Chondrocyte (in vitro differentiated cells): ENCODE measurements at regions not wholly inside any gene's neighbourhood (a gene's known extent, or its start where the extent isn't known, plus 50 kb on each side); places are given as distances from the start of the nearest gene placed in this dataset.

ENCODE experiments used
- DNase-seq: peaks from one replicate; pipeline ENCODE4 v3.0.0; 2021; ENCODE audit warnings: mixed read lengths, low spot score
- H3K27ac Mint-ChIP-seq: one replicate; pipeline ENCODE4 v1.8.0; 2021; ENCODE audit warnings: mild to moderate bottlenecking, moderate library complexity, mixed read lengths; ENCODE audit not compliant: unreplicated experiment
- H3K27me3 Mint-ChIP-seq: 2 replicates; pipeline ENCODE4 v1.8.0; 2021; ENCODE audit warnings: low read depth, mixed read lengths
- H3K36me3 Mint-ChIP-seq: 2 replicates; pipeline ENCODE4 v1.8.0; 2021; ENCODE audit warnings: low read depth, mixed read lengths
- H3K4me1 Mint-ChIP-seq: 2 replicates; pipeline ENCODE4 v1.8.0; 2021; ENCODE audit warnings: low read depth, mild to moderate bottlenecking, mixed read lengths
- H3K4me3 Mint-ChIP-seq: one replicate; pipeline ENCODE4 v1.8.0; 2021; ENCODE audit warnings: mild to moderate bottlenecking, moderate library complexity, mixed read lengths; ENCODE audit not compliant: unreplicated experiment
- H3K9me3 Mint-ChIP-seq: 2 replicates; pipeline ENCODE4 v1.8.0; 2021; ENCODE audit warnings: low read depth, mixed read lengths
- TF ChIP-seq, protein P1 (sequence below): fragments of 200-600 bp; sonication (generic); IDR thresholded peaks from 2 replicates; pipeline ENCODE4 v1.5.0; 2021; ENCODE audit warnings: antibody characterized with exemption, mild to moderate bottlenecking, moderate library complexity

DNA sequence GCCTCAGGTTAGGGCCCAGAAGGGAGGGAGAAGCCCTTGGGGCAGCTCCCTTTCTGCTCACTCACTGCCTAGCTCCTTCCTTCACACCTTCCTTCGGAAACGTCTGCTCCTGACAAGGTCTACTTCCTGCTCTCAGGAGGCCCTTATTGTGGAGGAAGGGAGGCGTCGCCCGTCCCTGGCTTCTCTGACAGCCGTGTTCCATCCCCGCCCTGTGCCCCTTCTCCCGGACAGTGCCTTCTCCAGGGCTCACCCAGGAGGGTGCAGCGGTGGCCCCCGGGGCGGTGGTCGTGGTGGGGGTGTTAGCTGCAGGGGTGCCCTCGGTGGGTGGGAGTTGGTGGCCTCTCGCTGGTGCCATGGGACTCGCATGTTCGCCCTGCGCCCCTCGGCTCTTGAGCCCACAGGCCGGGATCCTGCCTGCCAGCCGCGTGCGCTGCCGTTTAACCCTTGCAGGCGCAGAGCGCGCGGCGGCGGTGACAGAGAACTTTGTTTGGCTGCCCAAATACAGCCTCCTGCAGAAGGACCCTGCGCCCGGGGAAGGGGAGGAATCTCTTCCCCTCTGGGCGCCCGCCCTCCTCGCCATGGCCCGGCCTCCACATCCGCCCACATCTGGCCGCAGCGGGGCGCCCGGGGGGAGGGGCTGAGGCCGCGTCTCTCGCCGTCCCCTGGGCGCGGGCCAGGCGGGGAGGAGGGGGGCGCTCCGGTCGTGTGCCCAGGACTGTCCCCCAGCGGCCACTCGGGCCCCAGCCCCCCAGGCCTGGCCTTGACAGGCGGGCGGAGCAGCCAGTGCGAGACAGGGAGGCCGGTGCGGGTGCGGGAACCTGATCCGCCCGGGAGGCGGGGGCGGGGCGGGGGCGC, 231.9 kb downstream of the SEC14L1 start:
- Mint-ChIP-seq H3K36me3 (no peaks in the 10 kb centered on the region), H3K4me1 (peaks cover 62% of the 10 kb centered on the region), H3K27ac (peak overlapping the region; percentile 93), H3K9me3 (no peaks in the 10 kb centered on the region), H3K27me3 (no peaks in the 10 kb centered on the region), H3K4me3 (peak overlapping the region; percentile 64)
- TF ChIP-seq, protein P1, sequence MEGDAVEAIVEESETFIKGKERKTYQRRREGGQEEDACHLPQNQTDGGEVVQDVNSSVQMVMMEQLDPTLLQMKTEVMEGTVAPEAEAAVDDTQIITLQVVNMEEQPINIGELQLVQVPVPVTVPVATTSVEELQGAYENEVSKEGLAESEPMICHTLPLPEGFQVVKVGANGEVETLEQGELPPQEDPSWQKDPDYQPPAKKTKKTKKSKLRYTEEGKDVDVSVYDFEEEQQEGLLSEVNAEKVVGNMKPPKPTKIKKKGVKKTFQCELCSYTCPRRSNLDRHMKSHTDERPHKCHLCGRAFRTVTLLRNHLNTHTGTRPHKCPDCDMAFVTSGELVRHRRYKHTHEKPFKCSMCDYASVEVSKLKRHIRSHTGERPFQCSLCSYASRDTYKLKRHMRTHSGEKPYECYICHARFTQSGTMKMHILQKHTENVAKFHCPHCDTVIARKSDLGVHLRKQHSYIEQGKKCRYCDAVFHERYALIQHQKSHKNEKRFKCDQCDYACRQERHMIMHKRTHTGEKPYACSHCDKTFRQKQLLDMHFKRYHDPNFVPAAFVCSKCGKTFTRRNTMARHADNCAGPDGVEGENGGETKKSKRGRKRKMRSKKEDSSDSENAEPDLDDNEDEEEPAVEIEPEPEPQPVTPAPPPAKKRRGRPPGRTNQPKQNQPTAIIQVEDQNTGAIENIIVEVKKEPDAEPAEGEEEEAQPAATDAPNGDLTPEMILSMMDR = peak; percentile 10
- DNase-seq = peak; percentile 90

DNA sequence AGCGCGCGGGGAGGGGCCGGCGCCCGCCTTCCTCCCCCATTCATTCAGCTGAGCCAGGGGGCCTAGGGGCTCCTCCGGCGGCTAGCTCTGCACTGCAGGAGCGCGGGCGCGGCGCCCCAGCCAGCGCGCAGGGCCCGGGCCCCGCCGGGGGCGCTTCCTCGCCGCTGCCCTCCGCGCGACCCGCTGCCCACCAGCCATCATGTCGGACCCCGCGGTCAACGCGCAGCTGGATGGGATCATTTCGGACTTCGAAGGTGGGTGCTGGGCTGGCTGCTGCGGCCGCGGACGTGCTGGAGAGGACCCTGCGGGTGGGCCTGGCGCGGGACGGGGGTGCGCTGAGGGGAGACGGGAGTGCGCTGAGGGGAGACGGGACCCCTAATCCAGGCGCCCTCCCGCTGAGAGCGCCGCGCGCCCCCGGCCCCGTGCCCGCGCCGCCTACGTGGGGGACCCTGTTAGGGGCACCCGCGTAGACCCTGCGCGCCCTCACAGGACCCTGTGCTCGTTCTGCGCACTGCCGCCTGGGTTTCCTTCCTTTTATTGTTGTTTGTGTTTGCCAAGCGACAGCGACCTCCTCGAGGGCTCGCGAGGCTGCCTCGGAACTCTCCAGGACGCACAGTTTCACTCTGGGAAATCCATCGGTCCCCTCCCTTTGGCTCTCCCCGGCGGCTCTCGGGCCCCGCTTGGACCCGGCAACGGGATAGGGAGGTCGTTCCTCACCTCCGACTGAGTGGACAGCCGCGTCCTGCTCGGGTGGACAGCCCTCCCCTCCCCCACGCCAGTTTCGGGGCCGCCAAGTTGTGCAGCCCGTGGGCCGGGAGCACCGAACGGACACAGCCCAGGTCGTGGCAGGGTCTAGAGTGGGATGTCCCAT, 232.8 kb downstream of the SEC14L1 start:
- Mint-ChIP-seq H3K9me3 (no peaks in the 10 kb centered on the region), H3K27ac (peak overlapping the region; percentile 94), H3K4me3 (peak overlapping the region; percentile 87), H3K27me3 (no peaks in the 10 kb centered on the region), H3K36me3 (no peaks in the 10 kb centered on the region), H3K4me1 (peaks cover 62% of the 10 kb centered on the region)
- peak; percentile 92 for DNase-seq
- TF ChIP-seq, protein P1 = peak; percentile 1

DNA sequence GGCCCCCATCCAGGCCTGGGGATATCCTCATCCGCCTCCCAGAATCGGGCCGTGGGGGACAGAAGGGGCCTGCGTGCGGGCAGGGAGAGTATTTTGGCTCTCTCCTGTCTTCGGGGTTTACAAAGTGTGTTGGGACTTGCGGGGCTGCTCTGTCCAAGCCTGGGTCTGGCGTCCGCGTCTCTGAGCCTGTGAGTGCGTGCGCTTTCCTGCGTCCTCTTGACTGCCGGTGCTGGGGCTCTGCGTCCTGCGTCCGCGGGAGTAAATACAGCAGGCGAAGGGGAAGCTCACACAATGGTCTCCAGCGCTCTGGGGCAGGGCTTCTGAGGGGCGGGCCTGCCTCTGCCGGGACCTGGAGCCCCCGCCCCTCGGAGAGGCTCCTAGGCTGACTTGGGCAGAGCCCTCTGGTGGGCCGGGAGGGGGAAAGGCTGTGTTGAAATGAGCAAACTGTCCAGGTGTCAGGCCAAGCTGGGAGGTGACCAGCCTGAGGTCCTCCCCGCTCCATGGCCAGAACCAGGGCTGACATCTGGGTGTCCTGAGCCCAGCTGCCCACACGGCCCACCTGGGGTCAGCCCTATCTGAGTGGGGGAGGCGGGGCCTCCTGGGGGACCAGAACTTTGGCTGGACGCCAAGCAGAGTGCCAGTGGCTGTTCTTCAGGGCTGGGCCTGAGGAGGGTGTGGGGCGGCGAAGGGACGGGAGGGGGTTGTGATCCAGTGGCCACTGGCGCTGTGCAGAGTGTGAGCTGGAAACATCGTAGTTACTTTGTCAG, 233.6 kb downstream of the SEC14L1 start:
- peak overlapping the region; percentile 94 for H3K27ac Mint-ChIP-seq
- peaks cover 63% of the 10 kb centered on the region for H3K4me1 Mint-ChIP-seq
- H3K27me3 Mint-ChIP-seq = no peaks in the 10 kb centered on the region
- no peak for DNase-seq
- TF ChIP-seq, protein P1 = peak; percentile 71
- H3K9me3 Mint-ChIP-seq = no peaks in the 10 kb centered on the region
- H3K36me3 Mint-ChIP-seq = no peaks in the 10 kb centered on the region
- H3K4me3 Mint-ChIP-seq = peak overlapping the region; percentile 87

DNA sequence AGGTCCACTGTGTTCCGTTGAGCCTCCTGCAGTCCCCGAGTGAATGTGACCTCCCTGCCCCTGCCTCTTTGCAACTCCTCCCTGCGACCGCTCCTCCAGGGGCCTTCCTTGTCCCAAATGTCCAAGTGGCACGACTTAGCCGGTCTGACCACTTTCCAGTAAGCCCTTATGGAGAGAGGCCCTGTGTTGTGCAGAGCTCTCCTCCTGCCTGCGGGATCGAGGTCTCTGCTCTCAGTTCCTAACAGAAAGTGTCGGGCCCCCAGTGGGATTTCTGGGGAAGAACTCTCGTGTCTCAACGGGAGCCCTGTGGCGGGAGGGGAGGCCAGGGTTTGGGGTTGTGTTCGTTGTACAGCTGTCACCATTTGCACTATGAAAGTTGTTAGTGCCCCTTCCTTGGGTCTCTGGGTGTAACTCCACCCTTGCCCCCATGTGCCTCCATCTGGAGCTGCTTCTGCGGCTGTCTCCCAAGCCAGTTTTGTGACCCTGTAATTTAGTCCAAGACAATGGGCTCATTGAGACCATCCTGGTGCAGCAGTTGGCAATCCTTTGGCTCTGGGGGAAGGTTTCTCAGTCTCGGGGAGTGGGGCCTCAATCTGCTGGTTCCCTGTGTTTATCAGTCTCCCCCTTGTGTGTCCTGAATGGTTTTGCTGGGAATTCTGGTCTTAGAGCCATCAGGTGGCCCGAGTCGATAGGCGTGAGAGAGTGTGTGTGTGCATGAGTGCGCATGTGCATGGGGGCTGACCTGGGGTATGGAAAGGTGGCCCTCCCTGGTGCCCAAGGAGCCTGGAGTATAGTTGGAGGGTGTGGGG, 234.5 kb downstream of the SEC14L1 start:
- Mint-ChIP-seq H3K4me3 (peak overlapping the region; percentile 87), H3K27ac (peak overlapping the region; percentile 94), H3K27me3 (no peaks in the 10 kb centered on the region), H3K4me1 (peaks cover 71% of the 10 kb centered on the region), H3K9me3 (no peaks in the 10 kb centered on the region), H3K36me3 (no peaks in the 10 kb centered on the region)
- TF ChIP-seq, protein P1 = no peak
- no peak for DNase-seq
